ENCODE measurements at regions not wholly inside any gene's neighbourhood (a gene's known extent, or its start where the extent isn't known, plus 50 kb on each side); places are given as distances from the start of the nearest gene placed in this dataset.

GRCh38 chr18:45169610-45170009, 445.7 kb upstream of the SLC14A2 start:
- TF ChIP-seq, protein P1, sequence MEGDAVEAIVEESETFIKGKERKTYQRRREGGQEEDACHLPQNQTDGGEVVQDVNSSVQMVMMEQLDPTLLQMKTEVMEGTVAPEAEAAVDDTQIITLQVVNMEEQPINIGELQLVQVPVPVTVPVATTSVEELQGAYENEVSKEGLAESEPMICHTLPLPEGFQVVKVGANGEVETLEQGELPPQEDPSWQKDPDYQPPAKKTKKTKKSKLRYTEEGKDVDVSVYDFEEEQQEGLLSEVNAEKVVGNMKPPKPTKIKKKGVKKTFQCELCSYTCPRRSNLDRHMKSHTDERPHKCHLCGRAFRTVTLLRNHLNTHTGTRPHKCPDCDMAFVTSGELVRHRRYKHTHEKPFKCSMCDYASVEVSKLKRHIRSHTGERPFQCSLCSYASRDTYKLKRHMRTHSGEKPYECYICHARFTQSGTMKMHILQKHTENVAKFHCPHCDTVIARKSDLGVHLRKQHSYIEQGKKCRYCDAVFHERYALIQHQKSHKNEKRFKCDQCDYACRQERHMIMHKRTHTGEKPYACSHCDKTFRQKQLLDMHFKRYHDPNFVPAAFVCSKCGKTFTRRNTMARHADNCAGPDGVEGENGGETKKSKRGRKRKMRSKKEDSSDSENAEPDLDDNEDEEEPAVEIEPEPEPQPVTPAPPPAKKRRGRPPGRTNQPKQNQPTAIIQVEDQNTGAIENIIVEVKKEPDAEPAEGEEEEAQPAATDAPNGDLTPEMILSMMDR (conservative IDR thresholded peaks at IDR 0.05; ENCODE audit: low read length): no peak
- TF ChIP-seq EZH2phosphoT487 (IDR thresholded peaks at IDR 0.05; ENCODE audit: borderline replicate concordance, low read depth, low read length): no peak
